ENCODE measurements at regions not wholly inside any gene's neighbourhood (a gene's known extent, or its start where the extent isn't known, plus 50 kb on each side); places are given as distances from the start of the nearest gene placed in this dataset.

DNA sequence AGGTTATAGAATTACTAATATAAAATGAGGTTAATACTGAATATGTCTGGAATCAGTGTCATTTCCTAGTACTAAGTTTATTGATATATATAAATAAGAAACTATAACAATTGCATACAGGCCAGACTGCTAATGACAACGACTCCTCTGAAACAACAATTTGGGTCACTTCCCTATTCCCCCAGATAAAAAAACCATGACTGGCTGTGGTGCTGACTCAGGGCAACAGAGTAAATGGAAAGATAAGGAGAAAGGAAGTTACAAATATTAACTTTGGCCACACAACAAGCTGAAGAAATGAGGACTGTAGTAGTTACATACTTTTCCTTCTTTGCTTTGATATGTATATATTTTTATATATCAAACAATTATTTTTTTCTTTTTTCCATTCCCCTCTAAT, 263.7 kb upstream of the PCDH9 start (continued):
- TF ChIP-seq, protein P1, sequence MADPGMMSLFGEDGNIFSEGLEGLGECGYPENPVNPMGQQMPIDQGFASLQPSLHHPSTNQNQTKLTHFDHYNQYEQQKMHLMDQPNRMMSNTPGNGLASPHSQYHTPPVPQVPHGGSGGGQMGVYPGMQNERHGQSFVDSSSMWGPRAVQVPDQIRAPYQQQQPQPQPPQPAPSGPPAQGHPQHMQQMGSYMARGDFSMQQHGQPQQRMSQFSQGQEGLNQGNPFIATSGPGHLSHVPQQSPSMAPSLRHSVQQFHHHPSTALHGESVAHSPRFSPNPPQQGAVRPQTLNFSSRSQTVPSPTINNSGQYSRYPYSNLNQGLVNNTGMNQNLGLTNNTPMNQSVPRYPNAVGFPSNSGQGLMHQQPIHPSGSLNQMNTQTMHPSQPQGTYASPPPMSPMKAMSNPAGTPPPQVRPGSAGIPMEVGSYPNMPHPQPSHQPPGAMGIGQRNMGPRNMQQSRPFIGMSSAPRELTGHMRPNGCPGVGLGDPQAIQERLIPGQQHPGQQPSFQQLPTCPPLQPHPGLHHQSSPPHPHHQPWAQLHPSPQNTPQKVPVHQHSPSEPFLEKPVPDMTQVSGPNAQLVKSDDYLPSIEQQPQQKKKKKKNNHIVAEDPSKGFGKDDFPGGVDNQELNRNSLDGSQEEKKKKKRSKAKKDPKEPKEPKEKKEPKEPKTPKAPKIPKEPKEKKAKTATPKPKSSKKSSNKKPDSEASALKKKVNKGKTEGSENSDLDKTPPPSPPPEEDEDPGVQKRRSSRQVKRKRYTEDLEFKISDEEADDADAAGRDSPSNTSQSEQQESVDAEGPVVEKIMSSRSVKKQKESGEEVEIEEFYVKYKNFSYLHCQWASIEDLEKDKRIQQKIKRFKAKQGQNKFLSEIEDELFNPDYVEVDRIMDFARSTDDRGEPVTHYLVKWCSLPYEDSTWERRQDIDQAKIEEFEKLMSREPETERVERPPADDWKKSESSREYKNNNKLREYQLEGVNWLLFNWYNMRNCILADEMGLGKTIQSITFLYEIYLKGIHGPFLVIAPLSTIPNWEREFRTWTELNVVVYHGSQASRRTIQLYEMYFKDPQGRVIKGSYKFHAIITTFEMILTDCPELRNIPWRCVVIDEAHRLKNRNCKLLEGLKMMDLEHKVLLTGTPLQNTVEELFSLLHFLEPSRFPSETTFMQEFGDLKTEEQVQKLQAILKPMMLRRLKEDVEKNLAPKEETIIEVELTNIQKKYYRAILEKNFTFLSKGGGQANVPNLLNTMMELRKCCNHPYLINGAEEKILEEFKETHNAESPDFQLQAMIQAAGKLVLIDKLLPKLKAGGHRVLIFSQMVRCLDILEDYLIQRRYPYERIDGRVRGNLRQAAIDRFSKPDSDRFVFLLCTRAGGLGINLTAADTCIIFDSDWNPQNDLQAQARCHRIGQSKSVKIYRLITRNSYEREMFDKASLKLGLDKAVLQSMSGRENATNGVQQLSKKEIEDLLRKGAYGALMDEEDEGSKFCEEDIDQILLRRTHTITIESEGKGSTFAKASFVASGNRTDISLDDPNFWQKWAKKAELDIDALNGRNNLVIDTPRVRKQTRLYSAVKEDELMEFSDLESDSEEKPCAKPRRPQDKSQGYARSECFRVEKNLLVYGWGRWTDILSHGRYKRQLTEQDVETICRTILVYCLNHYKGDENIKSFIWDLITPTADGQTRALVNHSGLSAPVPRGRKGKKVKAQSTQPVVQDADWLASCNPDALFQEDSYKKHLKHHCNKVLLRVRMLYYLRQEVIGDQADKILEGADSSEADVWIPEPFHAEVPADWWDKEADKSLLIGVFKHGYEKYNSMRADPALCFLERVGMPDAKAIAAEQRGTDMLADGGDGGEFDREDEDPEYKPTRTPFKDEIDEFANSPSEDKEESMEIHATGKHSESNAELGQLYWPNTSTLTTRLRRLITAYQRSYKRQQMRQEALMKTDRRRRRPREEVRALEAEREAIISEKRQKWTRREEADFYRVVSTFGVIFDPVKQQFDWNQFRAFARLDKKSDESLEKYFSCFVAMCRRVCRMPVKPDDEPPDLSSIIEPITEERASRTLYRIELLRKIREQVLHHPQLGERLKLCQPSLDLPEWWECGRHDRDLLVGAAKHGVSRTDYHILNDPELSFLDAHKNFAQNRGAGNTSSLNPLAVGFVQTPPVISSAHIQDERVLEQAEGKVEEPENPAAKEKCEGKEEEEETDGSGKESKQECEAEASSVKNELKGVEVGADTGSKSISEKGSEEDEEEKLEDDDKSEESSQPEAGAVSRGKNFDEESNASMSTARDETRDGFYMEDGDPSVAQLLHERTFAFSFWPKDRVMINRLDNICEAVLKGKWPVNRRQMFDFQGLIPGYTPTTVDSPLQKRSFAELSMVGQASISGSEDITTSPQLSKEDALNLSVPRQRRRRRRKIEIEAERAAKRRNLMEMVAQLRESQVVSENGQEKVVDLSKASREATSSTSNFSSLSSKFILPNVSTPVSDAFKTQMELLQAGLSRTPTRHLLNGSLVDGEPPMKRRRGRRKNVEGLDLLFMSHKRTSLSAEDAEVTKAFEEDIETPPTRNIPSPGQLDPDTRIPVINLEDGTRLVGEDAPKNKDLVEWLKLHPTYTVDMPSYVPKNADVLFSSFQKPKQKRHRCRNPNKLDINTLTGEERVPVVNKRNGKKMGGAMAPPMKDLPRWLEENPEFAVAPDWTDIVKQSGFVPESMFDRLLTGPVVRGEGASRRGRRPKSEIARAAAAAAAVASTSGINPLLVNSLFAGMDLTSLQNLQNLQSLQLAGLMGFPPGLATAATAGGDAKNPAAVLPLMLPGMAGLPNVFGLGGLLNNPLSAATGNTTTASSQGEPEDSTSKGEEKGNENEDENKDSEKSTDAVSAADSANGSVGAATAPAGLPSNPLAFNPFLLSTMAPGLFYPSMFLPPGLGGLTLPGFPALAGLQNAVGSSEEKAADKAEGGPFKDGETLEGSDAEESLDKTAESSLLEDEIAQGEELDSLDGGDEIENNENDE (IDR thresholded peaks at IDR 0.05; ENCODE audit: insufficient replicate concordance, low read length), result no peak

All from H1 (cell line).